GM19328 (cell line): ENCODE measurements at regions not wholly inside any gene's neighbourhood (a gene's known extent, or its start where the extent isn't known, plus 50 kb on each side); places are given as distances from the start of the nearest gene placed in this dataset.
"Not testable (repeated sequence)": the region's sequence is repeated elsewhere in the genome, so short reads cannot be mapped to it uniquely, and the experiment has no call there.

Source experiments
- ATAC-seq: cut with Tn5 transposase; IDR thresholded peaks from one replicate; pipeline ENCODE4 v1.9.1; 2021; ENCODE audit warnings: mild to moderate bottlenecking, moderate library complexity; ENCODE audit not compliant: unreplicated experiment

GRCh38 chr9:32010322-32010721 lies 374.1 kb upstream of the ACO1 start:
- ATAC-seq: no peak

GRCh38 chr9:32011049-32011448 lies 373.4 kb upstream of the ACO1 start:
- no peak for ATAC-seq

DNA sequence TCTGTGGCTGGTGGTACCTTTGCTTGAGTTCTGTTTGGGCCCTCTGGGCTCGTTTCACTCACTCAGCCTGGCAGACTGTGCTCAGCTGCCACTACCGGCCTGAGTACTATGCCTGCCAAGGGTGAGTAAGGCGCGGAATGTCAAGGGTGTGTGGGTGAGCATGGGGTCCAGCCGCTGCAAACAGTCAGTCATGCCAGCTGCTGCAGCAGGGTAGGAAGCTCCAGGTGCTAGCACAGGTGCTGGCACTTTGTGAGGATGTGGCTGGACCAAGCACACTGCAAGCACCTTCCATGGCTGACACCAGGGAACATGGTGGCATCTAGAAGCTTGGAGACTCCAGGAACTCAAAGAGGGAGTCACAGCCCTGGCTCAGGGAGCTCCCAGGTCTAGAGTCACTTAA lies 368.6 kb upstream of the ACO1 start:
- no peak for ATAC-seq

DNA sequence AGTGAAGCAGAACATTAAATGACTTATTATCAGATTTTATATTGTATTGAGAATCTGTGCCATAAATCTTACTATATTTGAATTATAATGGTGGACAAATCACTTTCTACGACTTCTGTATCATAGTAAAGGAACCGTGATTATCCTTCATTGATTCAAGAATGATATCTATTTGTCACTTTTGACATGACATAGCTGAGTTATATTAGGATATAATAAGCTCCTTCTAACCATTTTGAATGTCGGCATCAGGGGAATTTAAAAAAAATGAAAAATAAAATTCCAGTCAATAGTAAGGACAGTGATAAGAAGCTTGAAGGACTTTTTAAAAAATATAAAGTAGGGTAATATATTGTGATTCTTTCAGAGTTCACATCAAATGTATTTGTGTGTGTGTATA lies 338.9 kb upstream of the ACO1 start:
- ATAC-seq: no peak

DNA sequence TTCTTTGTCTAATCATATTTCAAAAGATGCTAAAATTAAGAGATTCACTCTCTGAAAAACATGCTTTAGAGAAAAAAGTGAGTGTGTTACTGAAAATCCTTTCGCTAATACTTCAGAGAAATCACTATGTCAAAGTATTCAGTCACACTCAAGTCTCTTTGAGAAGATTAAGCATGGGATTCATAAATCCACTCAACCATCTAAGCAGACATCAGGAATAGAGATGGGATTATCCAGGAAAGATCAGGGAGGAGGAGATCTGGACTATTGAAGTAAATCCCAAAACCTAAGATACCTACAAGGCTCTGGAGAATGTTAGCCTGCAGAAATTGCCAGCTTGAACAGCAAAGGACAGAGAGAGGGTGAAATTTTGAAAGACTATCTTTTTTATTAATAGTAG lies 317.2 kb upstream of the ACO1 start:
- no peak for ATAC-seq

DNA sequence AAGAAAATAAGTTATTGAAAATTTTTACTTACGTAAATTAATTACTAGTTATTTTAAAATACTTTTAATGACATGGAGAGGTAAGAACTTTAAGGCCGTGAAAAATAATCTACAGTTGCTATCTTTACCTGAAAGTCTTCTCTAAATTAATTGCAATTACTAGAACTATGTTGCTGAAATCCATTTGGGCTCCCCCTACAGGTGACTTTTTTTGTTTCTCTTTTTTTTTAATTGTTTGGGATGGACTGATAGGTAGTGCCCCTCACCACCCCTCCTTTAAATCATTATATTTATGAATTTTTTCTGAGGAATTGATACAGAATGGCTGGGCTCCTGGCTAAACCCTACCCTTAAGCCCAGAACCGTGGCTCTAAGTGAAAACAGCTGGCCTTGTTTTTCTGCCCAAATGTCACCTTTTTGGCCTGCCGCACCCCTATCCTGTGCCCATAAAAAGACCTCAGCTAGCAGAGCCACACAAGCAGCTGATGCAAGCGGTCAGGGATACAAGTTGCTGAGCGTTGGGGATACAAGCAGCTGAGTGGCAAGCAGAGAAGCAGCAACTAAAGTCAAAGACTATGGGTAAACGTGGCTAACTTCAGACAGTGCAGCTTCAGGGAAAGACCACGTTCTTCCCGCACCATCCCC lies 315.2 kb upstream of the ACO1 start:
- no peak for ATAC-seq

DNA sequence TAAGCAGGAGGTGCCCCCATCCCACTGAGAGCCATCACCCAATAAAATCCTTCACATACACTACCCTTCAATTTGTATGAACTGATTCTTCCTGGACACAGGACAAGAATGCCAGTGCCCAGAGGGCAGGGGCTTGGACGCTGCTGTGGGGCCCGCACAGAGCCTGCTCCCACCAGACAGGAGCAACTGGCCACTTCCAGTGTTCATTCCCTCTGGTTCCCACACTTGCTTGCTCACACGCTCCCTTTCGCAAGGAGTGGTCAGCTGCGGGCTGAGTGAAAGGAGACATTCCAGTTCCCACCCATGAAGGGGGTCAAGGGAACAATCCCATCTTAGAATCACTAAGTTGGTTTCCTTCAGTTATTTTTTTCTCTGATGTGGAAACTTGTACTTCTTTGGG lies 314.5 kb upstream of the ACO1 start:
- ATAC-seq: no peak

DNA sequence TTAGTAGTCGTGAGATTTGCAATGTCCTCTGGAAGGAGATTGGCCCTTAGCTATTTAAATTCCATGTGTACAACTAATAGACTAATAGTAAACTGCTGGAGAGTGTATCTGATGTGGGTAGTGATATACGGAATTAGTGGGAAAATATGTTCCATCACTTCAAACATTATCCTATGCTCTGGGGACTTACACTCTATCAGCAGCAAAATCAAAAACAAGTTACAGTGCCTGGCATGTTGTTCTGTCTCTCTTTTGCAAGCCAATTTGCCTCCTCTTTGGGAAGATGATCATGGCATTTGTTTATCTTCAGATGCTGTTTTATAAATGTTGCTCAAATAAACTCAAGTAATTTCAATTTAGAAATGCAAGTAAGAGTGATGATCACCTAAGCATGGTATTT lies 311.9 kb upstream of the ACO1 start:
- no peak for ATAC-seq

- ATAC-seq: no peak
These were observed 292.4 kb upstream of the ACO1 start for GRCh38 chr9:32092031-32092430.

GRCh38 chr9:32117291-32117690 lies 267.2 kb upstream of the ACO1 start:
- no peak for ATAC-seq

DNA sequence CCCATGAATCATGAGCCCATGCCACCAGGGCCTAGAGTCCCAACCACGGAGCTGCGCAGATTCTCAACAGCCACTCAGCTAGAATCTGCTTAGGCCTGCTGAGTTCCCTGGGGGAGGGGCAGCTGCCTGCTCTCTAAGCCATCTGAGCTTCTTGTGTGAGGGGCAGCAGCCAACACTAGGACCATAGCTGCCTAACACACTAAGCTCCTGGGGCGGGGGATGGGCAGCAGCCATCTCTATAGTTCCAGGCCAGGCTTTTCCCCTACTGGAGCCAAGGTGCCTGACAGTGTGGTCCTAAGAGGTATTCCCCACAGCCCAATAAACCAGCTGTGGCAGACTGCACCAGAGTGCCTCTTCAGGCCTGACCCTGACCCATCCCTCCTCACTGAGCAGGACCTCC lies 255.9 kb upstream of the ACO1 start:
- ATAC-seq: no peak

DNA sequence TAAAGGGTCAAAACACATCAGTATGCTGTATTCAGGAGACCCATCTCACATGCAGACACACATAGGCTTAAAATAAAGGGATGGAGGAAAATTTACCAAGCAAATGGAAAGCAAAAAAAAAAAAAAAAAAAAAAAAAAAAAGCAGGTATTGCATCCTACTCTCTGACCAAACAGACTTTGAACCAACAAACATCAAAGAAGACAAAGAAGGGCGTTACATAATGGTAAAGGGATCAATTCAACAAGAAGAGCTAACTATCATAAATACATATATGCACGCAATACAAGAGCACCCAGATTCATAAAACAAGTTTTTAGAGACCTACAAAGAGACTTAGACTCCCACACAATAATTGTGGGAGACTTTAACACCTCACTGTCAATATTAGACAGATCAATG lies 253.7 kb upstream of the ACO1 start:
- not testable (repeated sequence) for ATAC-seq

DNA sequence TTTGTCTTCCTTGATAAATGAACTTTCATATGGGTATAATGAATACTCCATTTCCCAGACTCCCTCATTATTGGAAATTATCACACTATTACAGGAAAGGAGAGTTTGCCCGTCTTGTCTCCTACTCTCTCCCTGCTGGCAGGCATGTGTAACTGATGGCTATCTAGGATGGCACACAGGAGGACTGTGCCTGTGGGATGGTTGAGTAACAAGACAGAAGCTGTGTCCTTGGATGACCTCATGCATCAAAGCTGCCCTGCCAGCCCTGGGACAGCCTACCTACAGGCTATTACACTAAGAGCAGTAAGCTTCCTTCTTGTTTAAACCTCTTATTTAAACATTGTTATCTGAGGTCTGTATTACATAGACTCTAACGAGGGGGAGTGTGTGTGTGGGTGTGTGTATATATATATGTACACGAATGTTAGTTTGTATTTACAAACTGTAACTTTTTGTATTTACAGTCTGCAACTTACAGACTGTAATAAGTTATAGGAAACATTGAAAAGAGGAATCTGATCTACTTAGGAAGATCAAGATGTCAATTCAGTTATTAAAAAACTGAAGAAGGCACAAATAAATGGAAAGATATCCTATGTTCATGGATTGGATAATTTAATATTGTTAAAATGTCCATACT lies 247.6 kb upstream of the ACO1 start:
- no peak for ATAC-seq

DNA sequence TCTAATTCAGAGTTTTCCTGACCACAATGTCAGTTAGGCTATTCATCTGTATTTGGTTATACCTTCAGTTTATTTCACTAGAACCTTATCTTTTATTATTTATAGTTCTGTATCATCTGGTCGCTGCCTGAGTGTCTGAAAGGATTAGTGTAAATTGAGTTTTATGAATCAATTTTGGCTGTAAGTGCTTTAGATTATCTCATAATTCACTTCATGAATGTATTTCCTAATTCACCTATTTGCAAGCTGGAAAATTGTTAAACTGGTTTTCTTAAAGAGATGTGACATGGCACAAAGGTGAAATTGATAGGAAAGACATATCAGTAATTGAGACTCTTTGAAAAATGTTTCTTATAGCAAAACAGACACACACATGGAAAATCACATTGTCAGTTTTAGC lies 242.4 kb upstream of the ACO1 start:
- no peak for ATAC-seq

GRCh38 chr9:32148553-32148952 lies 235.9 kb upstream of the ACO1 start:
- ATAC-seq: not testable (repeated sequence)

- ATAC-seq: no peak
These were observed 223.2 kb upstream of the ACO1 start for GRCh38 chr9:32161209-32161608.

DNA sequence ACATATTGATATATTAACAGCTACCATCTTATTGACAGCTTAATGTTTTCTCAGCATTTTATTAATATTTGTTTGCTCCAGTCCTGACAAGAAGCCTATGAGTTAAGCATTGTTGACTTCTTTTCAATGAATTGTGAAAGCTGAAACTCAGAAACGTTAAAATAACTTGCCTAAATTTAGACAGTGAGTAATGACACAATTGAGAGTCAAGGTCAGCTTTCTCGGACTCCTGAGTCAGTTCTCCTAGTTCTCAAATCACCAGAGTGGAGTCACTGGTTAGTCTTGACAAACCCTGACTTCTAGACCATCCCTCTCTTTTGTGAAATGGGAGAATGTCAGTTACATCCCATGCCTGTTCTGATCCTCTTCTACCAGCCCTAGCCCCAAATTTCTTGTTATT lies 222.7 kb upstream of the ACO1 start:
- peak; percentile 64 for ATAC-seq

- ATAC-seq: not testable (repeated sequence)
These were observed 218.1 kb upstream of the ACO1 start for GRCh38 chr9:32166316-32166715.

- ATAC-seq: no peak
These were observed 213.1 kb upstream of the ACO1 start for GRCh38 chr9:32171339-32171738.

GRCh38 chr9:32172256-32172655 lies 212.2 kb upstream of the ACO1 start:
- no peak for ATAC-seq

GRCh38 chr9:32177396-32177795 lies 207.0 kb upstream of the ACO1 start:
- ATAC-seq: no peak

DNA sequence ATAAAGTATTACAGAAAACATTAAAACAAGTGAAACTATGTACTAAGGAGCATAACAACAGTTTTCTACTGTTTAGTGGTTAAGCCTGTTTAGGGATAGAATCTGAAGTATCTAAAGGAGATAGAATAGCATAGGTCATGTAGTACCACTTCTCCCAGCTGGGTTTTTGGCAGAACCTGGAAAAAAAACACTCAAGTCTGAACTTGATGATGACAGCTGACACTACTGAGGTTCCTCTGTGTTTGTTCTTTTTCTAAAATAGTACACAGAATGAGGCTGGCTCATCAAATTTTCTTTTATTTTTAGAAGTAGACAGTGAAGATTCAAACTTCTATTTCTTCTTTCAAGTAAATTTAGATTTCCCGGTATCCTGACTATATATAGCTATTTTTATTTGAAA lies 203.8 kb upstream of the ACO1 start:
- ATAC-seq: no peak

- ATAC-seq: no peak
These were observed 184.2 kb upstream of the ACO1 start for GRCh38 chr9:32200241-32200640.
